ENCODE measurements at regions not wholly inside any gene's neighbourhood (a gene's known extent, or its start where the extent isn't known, plus 50 kb on each side); places are given as distances from the start of the nearest gene placed in this dataset.
A peak's percentile ranks its signal among the peaks of the same experiment; 100 is the strongest.
"Not testable (repeated sequence)": the region's sequence is repeated elsewhere in the genome, so short reads cannot be mapped to it uniquely, and the experiment has no call there.

DNA sequence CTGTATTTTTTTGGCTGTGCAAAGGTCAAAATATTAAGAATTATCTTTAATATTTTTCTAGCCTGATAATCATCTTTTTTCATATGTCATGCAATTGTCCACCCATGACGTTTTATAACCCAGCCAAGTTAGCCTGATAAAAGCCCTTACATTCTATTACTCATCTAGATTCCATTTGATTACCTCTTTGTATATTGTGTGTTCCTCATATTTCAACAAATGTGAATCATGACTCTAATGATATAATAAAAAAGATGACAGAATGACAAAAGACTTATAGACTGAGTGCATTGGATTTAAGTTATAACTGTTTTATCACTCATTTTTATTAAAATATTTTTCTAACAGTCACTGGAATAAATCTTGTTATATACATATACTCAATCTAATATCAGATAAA lies 1560.0 kb upstream of the LRRTM3 start:
- DNase-seq (ENCODE audit: low read depth): no peak

DNA sequence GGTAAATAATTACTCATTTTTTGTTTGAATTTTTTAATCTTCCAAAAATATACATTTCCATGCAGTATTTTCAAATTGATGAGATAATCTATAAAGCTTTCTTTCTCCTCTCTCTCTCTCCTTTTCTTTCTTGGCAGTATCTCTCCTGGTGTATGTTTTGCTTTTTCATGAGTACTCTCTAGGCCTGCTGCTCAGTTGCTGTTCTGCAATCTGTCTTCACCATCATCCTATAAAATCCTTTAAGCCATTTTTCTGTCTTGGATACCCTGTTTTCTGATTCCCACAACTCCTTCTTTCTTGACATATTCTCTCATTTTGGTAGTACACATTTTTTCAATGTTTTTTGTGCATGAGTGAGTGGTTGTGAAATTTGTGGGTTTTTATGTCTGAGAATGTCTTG lies 1558.1 kb upstream of the LRRTM3 start:
- DNase-seq (ENCODE audit: low read depth): no peak

DNA sequence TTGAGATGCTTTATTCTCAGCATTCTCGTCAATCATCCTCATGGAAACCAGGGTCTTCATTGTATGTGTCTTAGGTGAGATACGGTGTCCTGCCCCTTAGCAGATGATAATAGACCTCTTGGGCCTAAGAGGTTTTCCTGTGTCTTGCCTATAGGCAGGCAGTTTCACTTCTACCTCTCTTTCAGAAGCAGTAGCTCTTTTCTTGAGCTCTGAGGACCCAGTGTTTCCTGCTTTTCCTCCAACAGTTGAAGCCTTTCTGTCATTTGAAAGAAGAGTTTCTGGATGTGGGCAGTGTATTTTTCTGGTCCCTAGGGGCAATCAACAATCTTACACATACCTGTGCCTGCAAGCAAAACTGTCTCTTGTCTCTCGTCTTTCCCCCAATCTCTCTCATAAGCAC lies 1550.3 kb upstream of the LRRTM3 start:
- DNase-seq (ENCODE audit: low read depth): no peak

DNA sequence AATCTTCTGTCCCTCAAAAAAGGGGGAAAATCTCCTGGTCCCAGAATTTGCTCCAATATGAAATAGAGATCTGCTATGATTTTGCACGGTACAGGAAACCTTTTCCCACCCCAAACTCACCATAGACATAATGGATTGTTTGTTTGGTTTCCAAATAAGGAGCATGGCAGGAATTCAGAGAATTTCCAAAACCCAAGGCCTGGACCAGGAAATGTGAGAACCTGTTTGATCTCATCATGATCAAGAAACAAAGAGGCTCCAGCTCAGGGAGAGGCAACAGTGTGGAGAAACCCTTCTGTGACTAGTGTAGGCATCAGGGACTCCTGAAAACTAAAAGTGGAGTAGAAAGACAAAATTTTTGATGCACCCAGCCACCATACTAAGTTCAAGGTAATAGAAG lies 1548.1 kb upstream of the LRRTM3 start:
- no peak for DNase-seq (ENCODE audit: low read depth)

DNA sequence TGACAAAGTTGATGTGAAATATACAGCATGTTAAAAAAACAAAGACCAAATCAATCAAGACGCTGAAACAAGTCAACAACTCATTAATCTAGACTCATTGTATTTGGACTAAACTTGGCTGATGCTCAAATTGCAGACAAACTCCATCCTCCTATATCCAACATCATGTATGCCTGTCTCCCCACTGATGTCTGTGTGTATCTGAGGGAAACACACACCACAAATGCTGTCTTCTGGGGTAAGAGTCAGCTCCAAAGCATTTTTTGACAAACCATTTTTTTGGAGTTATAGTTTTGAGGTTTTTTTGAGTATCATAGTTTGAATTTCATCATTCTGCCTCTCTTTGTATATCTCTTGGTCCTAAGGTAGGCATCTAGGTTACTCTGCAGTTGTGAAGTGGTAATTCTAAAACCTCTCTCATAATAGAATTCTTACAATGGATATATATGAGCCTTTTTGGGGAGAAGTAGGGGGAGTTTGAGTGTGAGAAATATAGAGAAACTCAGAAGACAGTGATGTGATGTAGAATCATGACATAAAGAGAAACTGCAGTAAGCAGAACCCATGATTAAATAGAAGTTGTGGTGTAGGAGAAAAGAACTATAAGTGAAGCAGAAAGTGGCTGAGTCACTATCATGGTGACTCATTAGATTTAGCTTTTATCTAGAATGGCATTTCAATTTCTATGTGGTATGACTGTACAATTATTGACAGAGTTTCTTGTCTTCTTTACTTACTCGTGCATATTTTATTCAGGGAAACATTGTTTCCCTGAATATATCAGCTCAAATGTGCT lies 1531.1 kb upstream of the LRRTM3 start:
- peak; percentile 0 for DNase-seq (ENCODE audit: low read depth)

DNA sequence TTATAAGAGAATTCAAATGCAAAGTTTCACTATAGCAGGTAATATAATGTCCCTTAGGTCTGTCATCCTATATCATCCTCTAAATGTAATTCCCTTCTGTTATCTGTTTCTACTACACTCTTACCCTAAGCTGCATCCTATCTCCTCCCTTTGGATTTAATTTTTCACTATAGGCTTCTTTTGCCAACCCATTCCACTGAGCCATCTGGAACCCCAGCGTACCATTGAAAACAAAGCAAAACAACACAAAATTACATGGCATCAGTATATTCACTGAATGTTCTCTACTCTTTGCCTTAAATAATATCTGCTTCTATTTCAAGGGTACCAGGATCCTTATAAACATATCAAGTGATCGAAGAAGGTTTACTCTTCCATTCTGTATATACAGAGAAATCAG lies 1530.2 kb upstream of the LRRTM3 start:
- DNase-seq (ENCODE audit: low read depth): no peak

DNA sequence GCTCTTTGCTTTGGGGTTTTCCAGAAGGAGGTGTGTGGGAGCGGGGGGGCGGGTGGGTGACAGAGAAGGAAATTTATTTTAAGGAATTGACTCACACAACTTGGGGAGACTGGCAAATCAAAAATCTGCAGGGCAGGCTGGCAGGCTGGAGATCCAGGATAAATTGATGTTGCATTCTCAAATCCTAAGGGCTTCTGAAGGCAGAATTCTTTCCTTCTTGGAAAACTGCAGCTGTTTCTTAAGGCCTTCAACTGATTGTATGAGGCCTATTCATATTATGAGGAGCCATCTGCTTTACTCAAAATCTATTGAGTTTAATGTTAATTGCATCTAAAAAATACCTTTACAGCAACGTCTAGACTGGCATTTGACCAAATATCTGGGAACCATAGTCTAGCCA lies 1528.8 kb upstream of the LRRTM3 start:
- no peak for DNase-seq (ENCODE audit: low read depth)

DNA sequence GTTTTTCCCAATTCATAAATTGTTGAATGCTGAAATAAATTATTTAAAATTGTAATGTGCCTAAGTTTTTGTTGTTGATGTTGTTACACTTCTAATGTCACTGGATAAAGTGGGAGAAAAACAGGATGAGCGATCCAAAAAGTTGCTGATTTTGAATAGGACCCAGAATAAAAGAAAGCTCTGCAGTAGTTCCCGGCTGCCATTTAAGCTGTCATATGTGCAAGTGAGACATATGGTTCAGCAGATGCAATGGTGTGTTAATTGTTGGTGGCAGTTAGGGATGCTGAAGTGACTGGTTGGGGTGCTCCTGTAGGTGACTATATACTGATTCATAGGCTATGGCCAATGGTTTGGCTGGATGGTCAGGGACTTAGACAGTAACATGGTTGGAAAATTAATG lies 1517.4 kb upstream of the LRRTM3 start:
- DNase-seq (ENCODE audit: low read depth): no peak

DNA sequence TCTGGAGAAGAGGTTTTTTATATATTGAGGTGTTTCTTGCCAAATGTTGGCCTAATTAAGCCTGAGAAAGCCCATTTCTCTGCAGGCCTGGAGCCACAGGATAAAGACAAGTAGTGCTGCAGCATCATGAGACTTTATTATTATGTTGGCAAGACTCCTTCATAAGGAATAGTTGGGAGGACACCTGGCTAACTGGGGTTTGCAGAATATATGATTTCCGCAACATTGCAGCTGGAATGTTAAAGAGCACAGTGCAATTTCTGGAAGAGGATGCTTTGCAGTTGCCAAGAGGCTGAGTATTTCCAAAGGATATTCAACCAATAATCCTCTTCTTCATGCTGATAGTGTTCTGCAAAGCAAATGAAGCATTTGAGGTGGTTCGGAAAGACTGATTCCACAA lies 1512.8 kb upstream of the LRRTM3 start:
- DNase-seq (ENCODE audit: low read depth): no peak

DNA sequence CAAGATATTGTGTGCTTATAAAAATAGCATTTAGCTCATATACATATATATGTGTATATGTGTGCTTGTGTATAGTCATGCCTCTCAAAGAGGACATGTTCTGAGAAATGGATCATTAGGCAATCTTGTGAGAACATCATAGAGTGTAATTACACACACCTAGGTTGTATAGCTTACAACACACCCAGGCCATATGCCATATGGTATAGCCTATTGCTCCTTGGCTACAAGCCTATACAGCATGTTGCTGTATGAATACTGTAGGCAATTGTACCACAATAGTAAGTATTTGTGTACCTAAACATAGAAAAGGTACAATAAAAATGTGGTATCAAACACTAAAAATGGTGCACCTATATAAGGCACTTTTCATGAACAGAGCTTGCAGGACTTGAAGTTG lies 1510.5 kb upstream of the LRRTM3 start:
- no peak for DNase-seq (ENCODE audit: low read depth)

DNA sequence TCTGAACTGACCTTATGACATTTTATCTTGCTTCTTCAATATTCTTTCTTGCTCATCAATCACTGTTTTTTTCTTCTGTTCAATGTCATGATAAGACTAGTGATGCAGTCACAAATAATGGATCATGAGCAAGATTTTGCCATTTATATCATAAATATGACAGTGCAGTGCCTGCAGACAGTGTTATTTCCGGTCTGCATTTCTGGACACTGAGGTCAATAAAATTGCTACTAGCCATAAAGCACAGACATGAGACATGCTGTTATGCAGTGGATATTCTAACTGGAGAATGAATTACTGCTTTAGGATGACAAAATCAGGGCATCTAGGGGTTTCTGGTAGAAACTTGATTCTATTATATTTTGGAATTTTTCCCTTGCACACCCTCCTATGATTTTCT lies 1509.7 kb upstream of the LRRTM3 start:
- DNase-seq (ENCODE audit: low read depth): no peak

DNA sequence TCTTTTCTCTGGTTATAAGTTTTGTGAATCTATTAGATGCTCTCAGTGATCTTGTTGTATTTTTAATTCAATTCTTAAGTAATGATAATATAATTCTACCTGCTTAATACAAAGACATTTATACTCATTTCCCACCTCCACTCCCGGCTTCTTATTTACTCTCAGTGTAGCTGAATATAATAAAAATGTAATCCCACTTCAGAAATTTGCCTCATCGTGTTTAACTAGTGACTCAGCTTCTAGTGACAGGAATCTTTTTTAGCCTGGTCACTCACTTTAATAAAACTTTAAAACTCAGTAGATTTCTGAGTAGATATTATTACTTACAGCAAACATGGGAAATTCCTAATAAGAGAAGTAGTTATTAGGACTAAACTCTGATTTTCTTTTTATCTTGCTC lies 1506.2 kb upstream of the LRRTM3 start:
- no peak for DNase-seq (ENCODE audit: low read depth)

DNA sequence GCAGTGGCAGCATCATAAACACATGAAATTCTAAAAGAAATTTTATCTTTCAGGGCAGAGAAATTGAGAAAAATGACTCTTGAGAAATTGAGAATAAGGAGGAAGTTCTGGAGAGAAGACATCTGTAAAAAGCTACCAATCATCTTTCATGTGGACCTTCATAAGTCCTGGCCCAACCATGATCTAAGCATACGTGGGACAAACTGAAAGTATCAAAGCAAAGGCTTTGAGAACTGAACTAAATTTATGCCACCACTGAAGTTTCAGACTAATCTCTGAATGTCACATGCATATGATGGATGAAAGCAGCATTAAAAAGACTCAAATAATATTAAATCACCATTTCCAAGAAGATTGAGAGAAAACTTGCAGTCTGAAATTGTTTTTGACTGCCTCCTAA lies 1502.8 kb upstream of the LRRTM3 start:
- DNase-seq (ENCODE audit: low read depth): no peak

DNA sequence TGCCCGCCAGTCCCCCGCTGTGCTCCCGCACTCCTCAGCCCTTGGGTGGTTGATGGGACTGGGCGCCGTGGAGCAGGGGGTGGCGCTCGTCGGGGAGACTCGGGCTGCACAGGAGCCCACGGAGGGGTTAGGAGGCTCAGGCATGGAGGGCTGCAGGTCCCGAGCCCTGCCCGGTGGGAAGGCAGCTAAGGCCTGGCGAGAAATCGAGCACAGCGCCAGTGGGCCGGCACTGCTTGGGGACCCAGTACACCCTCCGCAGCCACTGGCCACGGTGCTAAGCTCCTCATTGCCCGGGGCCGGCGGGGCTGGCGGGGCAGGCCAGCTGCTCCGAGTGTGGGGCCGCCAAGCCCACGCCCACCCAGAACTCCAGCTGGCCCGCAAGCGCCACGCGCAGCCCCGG lies 1496.5 kb upstream of the LRRTM3 start:
- not testable (repeated sequence) for DNase-seq (ENCODE audit: low read depth)

DNA sequence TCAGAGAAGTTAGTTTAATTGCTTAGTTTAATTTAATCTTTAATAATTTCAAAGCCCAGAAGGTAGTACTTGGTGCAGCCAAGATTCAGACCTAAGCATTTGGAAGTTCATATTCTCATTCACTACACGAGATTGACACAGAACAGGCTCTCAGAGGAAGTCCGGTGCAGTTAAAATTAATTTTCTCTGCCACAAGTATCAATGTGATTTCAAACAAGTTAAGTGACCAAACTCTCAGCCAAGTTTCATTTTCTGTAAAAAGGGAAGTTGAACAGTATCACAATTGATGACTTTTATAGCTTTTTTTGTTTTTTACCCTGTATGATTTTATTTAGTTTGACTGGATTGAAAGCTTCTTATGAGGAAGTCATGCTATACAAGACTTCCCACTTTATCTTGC lies 1494.9 kb upstream of the LRRTM3 start:
- no peak for DNase-seq (ENCODE audit: low read depth)

DNA sequence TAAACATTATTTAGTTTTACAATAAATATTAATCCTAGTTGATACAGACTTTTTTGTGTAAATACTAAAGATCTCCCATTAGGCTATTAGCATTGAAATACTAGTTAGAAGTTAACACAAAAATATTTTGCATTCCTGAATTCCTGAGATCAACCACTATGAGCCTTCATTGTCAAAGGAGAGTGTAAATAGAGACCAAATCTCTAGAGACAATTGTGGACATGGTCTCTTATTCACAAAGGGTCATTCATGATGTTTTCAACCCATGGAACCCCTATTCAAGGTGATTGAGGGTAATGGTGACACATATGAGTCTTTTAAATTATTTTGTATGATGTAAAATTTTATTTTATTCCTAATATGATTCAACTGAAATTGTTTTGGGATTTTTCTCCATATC lies 1454.8 kb upstream of the LRRTM3 start:
- DNase-seq (ENCODE audit: low read depth): no peak

DNA sequence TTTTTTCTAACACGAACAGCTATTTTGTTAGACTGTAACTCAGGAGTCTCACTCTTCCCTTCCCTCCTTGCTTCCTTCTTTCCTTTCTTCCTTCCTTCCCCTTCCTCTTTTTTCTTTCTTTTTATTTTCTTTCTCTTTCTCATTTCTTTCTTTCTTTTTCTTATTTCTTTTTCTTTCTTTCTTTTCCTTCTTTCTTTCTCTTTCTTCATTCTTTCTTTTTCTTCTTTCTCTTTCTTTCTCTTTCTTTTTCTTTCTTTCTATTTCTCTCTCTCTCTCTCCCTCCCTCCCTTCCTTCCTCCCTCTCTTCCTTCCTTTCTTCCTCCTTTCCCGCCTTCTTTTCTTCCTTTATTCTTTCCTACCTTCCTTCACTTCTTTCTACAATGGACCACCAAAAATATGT lies 1443.0 kb upstream of the LRRTM3 start:
- no peak for DNase-seq (ENCODE audit: low read depth)

DNA sequence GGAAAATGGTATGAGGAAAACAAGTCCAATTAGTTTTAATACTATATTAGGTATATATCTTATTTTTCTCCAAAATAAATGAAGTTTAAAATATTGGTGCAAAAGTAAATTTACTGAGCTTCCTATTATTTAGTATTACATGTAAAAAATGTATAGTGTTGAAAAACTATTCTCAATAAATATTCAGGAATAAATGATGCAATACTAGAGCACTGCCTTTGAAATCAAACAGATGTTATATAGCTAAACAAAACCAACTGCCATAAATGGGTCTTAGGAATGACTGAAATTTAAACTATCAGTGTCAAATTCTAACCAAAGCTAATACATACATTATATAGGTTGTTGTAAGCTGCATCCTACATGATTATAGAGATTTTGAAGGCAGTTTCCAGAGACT lies 1434.0 kb upstream of the LRRTM3 start:
- no peak for DNase-seq (ENCODE audit: low read depth)

DNA sequence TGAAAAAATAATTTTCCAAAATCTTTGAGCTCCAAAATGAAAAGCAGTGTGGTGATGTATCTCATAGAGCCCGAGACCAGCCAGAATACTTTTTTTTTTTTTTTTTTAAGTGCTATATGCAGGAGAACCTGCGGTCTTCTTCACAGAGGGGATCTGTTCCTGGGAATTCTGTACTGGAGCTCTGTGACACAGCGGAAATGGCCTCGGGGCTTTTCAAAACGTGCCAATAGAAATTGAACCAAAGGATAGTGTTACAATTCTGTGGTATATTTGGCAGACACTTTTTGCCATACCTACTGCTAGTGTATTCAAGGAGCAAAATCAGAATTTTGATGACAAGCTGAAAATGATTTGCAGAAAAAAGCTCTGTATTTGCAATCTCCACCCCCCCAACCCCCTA lies 1429.3 kb upstream of the LRRTM3 start:
- DNase-seq (ENCODE audit: low read depth): no peak

DNA sequence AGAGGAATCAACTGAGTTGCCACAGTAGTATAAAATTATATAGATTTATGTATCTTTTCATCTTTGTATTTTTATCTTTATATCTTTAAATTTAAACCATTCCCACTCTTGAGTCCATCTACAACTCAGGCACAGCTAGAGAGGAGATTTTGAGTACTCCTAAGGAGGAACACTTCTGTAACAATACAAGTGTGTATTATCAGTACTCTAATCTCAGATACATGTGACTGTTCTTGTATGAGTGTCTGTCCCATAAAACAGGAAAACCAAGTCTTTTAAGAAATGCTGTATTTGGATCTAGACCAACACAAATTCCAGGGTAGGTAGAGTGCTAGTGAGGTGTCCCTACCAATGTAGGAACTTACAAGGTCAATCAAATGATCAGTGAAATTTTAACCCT lies 1428.0 kb upstream of the LRRTM3 start:
- DNase-seq (ENCODE audit: low read depth): no peak

DNA sequence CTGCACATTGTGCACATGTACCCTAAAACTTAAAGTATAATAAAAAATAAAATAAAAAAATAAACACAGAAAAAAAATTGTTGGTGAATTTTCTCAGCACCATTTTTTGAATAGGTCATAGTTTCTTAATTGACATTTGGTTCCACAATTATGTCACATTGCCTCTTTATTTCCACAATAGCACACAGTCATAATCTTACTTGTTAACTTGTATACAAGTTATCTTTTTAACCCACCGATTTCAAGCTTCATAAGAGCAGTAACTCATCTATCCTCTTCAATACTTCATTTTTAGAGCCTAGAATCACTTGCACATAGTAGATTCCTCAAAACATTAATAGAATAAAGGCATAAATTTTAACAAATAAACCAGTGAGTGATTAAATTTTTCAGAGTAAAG lies 1425.1 kb upstream of the LRRTM3 start:
- no peak for DNase-seq (ENCODE audit: low read depth)

DNA sequence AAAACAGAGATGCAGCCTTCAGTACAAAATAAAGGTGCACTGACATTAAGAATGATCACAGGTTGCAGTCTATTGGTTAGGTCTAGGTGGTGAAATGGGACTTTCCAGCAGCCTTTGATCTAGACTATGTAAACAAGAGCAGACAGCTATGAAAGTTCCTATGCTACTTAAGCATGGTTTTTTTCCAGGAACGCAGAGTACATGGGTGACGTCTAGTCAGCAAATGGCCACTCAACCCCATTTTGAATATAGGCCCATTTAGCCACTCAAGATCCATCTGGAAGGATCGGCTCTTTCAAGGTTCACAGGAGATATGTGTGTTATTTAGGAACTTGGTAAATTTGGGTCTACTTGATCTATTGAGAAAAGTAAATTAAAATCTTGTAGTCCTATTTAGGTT lies 1424.6 kb upstream of the LRRTM3 start:
- DNase-seq (ENCODE audit: low read depth): no peak

DNA sequence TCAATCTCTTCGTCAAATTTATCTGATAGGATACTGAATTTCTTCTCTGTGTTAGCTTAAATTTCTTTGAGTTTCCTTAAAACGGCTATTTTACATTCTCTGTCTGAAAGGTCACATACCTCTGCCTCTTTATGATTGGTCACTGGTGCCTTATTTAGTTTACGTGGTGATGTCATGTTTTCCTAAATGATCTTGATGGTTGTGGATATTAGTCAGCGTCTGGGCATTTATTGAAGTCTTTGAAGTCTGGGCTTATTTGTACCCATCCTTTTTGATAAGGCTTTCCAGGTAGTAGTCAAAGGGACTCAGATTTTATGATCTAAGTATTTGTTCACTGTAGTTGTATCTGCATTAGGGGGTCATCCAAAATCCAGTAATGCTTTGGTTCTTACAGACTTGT lies 1407.5 kb upstream of the LRRTM3 start:
- DNase-seq (ENCODE audit: low read depth): peak; percentile 0

DNA sequence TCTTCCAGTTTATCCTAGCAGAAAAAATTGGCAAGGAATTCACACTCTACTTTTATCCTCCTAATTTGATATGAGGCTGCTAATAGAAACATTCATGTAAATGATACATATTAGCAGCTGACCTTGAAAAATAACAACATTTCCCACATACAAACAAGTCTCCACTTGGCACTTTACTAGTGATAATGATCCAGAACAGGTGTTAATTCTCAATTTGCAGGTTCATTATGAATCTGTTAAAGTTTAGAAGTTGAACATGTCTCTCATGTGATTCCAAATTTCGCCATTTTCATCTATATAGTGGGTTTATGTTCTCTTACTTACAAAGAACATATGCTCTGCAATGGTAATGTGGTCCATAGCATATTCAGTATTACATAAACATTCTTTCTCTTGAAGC lies 1396.8 kb upstream of the LRRTM3 start:
- DNase-seq (ENCODE audit: low read depth): no peak

DNA sequence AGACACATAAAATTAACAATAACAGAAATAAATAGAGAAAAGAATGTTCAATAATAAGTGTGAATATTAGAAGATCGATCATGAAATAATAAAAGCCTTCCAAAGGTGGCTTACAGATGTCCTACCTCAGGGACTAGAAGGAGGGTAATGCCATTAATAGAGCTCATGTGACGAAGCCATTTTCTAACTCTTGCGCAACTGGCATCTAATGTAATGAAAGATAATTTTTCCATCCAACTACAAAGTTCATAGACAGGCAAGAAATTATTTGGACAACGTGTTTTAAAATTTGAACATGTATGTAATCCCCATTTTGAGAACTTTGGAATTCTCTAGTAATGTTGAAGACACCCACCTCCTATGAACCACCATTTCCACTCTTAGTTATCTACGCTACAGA lies 1394.3 kb upstream of the LRRTM3 start:
- no peak for DNase-seq (ENCODE audit: low read depth)

Measured in ELR (cell line).